Fibroblast of skin of left quadriceps (primary cell): ENCODE measurements at regions not wholly inside any gene's neighbourhood (a gene's known extent, or its start where the extent isn't known, plus 50 kb on each side); places are given as distances from the start of the nearest gene placed in this dataset.
"Not testable (repeated sequence)": the region's sequence is repeated elsewhere in the genome, so short reads cannot be mapped to it uniquely, and the experiment has no call there.

ENCODE experiments used
- DNase-seq, 2 experiments: peaks; one replicate each; pipeline ENCODE4 v3.0.0-alpha.2; 2013; ENCODE audit warnings: low read depth in 2 of 2

DNA sequence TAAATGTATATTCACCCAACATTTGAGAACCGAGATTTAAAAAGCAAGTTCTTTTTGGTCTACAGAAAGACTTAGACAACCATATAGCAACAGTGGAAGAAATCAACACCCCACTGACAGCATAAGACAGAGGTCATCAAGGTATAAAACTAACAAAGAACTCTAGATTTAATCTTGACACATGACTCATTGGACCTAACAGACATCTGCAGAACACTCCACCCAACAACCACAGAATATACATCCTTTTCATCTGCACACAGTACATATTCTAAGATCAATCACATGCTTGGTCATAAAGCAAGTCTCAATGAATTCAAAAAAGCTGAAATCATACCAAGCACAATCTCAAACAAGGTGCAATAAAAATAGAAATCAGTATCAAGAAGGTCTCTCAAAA lies 65.8 kb downstream of the SPIN4 start:
- DNase-seq, result no peak

DNA sequence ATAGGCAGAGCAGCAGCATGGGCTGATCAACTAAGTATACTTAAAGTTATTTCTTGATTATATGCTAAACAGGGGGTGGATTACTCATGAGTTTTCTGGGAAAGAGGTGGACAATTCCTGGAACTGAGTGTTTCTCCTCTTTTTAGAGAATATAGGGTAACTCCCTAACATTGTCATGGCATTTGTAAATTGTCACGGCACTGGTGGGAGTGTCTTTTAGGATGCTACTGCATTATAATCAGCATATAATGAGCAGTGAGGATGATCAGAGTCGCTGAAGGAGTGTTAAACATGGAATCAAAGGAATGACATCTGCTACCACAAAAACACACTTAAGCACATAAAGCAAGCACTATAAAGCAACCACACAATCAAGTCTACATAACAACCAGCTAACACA lies 66.5 kb downstream of the SPIN4 start:
- no peak for DNase-seq

DNA sequence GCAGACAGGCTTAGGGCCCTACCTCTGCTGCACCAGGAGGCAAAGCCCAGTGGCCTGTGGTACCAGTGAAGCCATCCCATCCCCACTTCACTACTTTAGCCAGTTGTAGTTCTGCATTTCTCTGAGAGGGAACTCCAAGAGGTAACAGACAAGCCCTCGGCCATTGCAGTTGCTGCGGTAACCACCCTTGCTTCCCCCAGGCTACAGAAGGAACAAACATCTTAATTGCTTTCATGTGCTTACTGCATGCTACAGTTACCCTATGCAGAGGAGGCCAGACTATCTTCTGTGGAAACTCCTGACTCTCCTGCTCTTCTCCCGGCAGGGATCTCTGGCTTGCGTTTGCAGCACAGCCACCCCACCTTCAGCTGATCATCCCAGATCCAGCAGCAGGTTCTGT lies 67.8 kb downstream of the SPIN4 start:
- no peak for DNase-seq

DNA sequence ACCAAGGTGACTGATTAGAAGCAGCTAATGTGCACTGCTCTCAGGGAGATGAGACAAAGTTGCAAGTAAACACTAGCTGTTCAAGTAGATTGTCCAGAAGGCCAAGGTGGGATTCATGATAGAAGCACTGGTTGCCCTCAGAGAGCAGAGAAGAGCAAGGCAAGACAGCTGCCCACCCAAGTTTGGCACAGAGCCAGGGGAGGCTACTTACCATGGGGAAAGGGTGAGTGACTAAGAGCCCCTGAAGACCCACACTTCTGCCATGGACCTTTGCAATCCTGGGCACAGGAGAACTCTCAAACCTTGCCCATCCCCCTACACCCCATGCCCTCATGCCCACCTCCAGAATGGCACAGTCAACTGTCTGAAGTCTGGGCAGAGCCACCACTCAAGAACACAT lies 68.3 kb downstream of the SPIN4 start:
- DNase-seq, result no peak

DNA sequence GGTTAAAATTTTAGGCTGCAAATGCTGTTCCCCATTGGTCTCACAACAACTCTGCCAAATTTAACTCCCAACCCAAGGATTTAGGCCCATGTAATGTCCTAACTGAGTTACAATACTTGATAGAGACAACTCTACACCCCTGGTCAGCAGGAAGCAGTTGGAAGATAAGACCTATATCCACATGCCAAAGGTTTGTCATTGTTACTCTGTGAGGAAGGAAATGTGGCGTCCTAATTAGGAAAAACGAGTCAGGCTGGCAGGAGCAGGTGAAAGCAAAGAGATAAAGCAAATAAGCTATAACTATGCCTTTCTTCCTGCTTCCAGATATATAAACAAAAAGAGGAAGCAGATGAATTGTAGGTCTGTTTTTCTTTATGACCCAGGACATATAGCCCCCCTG lies 69.1 kb downstream of the SPIN4 start:
- no peak for DNase-seq

DNA sequence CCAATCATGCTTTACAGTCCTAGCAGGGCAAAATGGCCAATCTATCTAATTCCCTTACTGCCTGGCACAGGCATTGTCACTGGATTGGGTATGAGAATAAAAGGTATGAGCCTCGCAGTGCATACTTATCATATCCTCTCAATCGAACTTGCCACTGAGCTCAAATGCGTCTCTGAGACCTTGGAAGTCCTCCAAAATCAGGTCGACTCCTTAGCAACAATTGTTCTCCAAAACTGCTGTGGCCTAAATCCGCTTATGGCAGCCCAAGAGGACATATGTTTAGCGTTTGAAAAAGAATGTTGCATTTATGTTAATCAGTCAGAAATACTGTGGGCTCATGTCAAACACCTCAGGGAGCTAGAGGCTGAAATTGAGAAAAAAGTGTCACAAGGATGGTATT lies 69.7 kb downstream of the SPIN4 start:
- DNase-seq, result no peak

DNA sequence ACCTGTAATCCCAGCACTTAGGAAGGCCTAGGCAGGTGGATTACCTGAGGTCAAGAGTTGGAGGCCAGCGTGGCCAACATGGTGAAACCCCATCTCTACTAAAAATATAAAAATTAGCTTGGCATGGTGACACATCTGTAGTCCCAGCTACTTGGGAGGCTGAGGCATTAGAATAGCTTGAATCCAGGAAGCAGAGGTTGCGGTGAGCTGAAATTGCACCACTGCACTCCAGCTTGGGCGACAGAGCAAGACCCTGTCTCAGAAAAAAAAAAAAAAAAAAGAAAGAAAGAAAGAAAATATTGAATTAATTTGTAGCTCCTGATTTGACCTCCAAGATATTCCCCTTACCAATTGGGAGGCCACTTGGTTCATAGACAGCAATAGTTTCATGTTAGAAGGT lies 73.7 kb downstream of the SPIN4 start:
- not testable (repeated sequence) for DNase-seq

DNA sequence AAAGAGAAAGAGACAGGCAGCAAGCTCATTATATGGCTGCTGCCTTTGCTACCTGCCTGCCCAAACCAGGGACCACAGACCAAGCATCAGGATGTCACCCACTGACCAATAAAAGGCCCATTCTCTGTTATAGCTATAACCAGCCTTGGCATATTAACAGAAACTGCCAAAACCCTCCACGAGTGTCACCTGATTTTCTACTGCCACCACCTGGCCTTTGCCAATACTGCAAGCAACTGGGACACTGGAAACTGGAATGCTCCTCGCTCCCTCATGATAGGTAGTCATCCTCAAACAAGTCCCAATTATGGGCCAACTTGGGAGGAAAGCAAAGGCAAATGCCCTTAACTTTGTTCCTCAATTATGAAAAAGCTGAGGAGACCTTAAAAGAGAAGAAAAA lies 76.0 kb downstream of the SPIN4 start:
- DNase-seq, result no peak

DNA sequence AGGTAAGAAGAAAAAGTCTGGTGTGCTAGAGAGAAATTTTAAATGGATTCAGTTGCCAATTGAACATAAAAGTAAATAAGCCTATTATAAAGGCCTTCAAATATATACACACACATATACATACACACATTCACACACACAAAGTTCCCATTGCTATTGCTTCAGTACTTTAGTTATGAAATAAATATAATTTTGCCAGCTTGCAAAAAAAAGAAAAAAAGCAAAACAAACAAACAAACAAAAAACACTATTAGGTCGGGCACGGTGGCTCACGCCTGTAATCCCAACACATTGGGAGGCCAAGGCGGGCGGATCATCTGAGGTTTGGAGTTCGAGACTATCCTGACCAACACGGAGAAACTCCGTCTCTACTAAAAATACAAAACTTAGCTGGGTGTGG lies 80.3 kb downstream of the SPIN4 start:
- DNase-seq, result no peak

DNA sequence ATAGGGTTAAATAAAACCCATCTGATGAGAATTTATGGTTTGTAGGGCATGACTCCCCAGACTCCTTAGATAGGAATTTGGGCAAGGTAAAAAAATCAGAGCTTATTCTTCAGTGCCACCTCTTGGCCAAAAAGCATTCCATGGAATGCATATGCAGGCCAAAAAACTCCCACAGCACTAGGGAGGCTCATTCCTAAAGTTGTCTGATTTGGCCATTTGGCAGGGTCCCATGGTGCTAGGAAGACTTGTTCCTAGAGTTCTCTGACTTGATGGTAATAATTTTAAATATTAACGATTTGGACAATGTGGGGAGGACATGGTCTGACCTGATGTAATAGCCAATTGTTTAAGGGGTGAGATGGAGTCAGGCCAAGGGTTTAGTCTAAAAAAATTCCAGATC lies 93.0 kb downstream of the SPIN4 start:
- DNase-seq, result no peak

DNA sequence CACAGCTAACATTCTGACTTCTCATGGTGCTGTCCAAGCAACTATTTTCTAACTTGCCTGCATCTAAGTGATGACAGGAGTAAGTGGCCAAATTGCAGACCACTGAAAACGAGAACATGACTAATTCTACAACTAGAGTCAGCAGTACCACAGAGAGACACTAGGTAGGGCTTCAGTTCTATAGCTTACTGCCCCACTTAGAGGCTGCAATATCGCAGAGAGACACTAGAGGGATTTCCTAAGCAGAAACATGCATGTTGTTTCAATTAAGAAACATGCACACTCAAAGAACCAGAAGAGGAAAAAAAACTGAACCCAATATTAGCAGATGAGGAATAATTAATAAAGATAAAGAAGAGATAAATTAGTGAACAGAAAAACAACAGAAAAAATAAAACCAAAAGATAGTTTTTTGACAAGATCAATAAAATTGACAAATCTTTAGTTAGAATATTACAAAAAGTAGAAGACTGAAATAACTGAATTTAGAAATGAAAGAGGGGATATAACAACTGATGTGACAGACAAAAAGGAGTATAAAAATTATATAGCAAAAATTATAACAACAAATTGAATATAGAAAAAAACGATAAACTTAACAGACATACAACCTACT lies 100.8 kb downstream of the SPIN4 start:
- peak; percentile 41 to 45 for DNase-seq

DNA sequence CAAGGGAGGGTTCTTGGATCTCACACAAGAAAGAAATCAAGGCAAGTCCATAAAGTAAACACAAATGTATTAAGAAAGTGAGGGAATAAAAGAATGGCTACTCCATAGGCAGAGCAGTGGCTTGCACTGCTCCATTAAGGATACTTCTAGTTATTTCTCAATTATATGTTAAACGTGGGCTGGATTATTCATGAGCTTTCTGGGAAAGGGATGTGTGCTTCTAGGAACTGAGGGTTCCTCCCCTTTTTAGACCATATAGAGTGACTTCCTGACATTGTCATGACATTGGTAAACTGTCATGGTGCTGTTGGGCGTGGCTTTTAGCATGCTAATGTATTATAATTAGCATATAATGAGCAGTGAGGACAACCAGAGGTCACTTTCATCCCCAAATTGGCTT lies 108.4 kb downstream of the SPIN4 start:
- DNase-seq, result not testable (repeated sequence)

DNA sequence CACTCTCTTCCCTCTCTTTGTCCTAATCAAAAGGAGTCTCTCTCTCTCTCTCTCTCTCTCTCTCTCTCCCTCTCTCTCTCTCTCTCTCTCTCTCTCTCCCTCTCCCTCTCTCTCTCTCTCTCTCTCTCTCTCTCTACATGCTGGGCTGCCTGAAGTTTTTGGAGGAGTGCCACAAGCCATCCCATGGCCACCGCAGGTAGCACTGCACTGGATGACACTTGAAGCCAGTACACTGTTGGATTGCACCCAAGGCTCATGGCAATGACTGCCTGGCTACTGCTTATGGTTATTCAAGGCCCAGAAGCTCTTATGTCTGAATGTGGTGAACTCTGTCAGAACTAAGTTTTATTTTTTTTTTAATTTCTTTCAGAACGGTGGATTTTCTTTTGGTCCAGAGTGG lies 115.2 kb downstream of the SPIN4 start:
- not testable (repeated sequence) for DNase-seq

DNA sequence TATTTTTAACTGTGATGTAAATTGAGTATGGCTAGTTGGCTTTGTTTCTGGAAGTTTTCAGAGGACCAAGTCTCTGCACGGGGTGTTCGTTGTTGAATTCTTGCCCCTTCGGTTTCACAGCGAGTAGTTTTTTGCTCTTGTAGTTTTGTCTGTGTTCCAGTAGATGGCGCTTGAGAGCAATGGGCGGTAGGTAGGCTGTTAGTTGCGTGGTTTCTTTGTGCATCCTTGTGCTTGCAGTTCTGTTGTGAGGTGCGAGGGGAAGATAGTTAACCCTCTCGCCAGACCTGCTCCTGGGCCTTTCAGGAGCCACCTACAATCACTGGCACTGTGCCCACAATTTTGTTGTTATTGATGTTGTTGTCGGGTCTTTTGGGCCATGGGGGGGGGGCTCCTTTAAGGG lies 118.1 kb downstream of the SPIN4 start:
- DNase-seq, result not testable (repeated sequence)

DNA sequence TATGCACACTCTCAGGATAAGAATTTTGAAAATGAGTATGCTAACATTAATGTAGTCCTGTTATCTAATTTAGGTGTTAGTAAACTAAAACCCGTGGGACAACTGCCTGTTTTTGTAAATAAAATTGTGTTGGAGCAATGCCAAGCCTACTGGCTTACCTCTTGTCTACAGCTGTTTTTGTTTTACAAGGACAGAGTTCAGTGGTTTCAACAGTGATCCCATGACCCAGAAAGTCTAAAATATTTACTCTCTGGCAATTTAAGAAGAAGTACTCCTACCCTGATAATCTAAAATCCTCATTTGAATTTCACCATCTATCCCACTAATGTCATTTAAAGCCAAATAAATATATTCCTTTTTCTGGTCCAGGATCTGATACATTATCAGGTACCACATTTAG lies 132.9 kb downstream of the SPIN4 start:
- not testable (repeated sequence) for DNase-seq

DNA sequence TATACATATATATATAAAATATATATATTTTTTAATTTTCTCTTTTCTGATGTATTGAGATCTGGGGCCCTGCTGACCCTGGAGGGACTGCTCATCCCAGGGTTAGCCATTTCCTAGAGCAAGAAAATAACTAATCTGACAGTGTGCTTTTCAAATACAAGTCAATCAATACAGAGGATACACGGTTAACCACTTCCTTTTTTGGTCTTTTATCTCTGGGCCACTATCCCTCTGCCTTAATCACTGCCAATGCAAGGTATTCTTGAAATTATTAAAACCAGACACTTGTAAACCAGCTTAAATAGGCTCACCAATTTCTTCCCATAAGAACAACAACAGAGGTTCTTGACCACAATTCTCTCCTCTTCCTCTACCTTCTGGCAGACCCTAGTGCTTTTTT lies 133.6 kb downstream of the SPIN4 start:
- not testable (repeated sequence) for DNase-seq

DNA sequence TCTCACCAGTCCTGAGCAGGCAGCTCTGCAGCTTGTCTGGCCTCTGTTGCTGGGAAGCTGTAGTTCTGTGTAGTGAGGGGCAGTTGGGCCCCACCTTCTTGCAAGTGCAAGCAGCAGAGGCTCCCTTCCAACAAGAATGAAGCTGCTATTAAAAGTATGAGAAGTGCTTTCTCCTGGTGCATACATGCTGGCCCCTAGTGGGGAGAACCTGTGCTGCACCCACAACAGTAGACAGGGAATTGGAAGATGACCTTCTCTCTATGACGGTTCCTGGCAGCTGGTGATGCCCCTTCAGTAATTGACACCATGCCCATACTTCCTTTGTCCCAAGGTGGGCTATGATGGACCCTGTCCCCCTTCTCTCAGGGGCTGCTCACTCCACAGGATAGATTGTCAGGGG lies 141.5 kb downstream of the SPIN4 start:
- not testable (repeated sequence) for DNase-seq

DNA sequence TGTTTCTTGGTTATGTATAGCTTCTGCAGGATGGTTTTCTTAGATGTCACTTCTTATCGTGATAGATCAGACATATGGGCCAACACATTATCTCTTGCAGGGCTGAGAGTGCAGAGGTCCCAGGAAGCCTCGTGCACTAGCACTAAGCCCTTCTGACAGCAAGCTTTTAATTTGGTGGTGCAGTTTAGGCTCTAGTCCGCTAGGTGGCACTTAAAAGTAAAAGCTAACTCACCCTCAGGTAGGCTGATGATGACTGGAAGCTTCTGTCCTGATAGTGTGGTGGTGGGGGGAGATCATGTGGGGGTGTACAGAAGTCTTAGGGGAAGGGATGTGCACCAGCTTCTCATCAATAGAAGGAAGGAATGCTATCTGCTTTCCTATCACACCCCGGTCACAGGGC lies 142.0 kb downstream of the SPIN4 start:
- not testable (repeated sequence) for DNase-seq

DNA sequence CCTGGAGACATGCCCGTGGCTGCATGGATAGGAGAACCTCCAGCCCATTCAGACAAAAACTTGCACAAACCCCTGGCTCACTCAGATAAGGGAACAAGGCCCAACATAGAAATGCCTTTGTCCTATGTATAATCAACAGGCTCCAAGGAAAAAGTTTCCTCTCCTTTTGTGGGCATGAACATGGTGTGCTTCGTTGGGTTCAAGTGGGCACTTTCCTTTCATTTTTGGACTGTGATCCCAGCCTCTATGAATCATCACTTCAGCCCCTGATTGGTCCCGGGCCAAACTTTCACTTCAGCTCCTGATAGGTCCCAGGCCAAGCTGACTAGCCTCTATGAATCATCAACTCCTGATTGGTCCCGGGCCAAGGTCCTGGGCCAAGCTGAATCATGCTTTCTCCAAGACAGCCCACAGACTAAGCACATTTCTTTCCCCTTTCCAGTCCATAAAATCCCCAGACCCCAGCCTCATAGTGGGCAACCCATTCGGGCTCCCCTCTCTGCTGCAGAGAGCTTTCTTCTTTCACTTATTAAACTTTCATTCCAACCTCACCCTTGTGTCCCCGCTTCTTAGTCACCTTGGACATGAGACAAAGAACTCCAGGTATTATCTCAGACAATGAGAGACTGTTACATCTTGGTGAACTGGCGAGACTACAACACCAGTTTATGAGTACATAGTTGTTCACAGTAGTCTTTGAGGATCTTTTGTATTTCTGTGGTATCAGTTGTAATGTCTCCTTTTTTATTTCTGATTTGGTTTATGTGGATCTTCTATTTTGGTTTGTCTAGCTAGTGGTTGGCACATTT lies 146.7 kb downstream of the SPIN4 start:
- DNase-seq, result not testable (repeated sequence)

DNA sequence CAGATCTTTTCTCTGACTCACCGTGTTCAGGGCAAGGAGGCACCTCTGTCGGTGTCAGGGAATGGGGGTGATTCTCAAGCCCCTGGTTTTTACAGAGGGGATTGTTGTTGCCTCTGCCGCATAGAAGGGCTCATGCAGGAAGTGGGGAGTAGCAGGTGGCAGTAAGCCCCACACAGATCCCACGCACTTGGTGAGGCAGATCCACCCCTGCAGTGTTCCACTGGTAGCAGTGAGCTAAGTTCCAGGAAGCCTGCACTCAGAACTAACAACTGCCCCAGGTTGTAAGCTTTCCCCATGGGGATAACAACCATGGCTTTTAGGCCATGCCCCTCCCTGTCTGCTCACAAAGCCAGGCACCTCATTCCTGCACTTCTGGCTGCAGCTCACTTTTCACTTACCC lies 149.1 kb downstream of the SPIN4 start:
- not testable (repeated sequence) for DNase-seq

DNA sequence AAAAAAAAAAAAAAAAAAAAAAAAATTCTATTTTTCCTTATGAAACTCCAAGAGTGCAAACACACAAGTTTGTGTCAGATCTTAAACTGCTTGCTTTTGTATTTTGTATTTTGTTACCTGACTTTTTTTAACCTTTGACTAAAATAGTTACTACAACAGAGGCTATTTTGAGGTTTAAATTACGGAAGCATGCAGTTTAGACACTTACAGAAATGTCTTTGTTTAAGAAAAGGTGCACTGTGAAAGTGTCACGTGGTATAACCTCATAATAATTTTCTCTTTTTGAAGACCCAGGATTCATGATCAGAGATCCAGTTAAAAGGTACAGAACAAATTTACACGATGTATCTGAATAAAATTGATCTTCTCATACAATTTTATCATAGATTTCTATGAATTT lies 152.4 kb downstream of the SPIN4 start:
- not testable (repeated sequence) for DNase-seq

DNA sequence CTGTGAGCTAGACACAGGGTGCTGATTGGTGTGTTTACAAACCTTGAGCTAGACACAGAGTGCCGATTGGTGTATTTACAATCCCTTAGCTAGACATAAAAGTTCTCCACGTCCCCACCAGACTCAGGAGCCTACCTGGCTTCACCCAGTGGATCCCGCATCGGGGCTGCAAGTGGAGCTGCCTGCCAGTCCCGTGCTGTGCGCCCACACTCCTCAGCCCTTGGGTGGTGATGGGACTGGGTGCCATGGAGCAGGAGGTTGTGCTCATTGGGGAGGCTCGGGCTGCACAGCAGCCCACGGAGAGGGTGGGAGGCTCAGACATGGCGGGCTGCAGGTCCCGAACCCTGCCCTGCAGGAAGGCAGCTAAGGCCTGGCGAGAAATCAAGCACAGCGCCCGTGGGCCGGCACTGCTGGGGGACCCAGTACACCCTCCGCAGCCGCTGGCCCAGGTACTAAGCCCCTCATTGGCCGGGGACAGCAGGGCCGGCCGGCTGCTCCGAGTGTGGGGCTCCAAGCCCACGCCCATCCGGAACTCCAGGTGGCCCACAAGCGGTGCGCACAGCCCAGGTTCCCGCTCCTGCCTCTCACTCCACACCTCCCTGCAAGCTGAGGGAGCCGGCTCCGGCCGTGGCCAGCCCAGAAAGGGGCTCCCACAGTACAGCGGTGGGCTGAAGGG lies 158.6 kb downstream of the SPIN4 start:
- not testable (repeated sequence) for DNase-seq

DNA sequence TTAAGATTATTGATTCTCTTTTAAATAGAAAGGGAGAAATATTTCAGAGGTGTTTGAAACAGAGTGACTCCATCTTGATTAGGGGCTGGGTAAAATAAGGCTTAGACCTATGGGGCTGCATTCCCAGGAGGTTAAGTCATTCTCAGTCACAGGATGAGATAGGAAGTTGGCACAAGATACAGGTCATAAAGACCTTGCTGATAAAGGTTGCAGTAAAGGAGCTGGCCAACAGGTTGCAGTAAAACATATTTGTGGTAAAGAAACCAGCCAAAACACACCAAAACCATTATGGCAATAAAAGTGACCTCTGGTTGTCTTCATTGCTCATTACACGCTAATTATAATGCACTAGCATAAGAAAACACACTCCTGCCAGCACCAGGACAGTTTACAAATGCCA lies 165.0 kb downstream of the SPIN4 start:
- DNase-seq, result no peak
